ENCODE measurements at regions not wholly inside any gene's neighbourhood (a gene's known extent, or its start where the extent isn't known, plus 50 kb on each side); places are given as distances from the start of the nearest gene placed in this dataset.

- ATAC-seq, result no peak
Observed at GRCh38 chr16:8346294-8346693, 244.0 kb downstream of the TMEM114 start.

GRCh38 chr16:8342276-8342675 lies 248.0 kb downstream of the TMEM114 start:
- H3K4me1 ChIP-seq (ENCODE audit: low read depth), result no peaks in the 10 kb centered on the region
- no peaks in the 10 kb centered on the region for H3K9me3 ChIP-seq
- H3K4me3 ChIP-seq, result no peak overlapping the region
- intact Hi-C loops (cut with DNase I, micrococcal nuclease), result no loop called here
- no peaks in the 10 kb centered on the region for H3K36me3 ChIP-seq (ENCODE audit: low read depth)
- DNase-seq (no peak), ATAC-seq (no peak)
- TF ChIP-seq CTCF (IDR thresholded peaks at IDR 0.05), result no peak

More at GRCh38 chr16:8346294-8346693, 244.0 kb downstream of the TMEM114 start:
- no peak for TF ChIP-seq CTCF (IDR thresholded peaks at IDR 0.05)
- intact Hi-C loops (cut with DNase I, micrococcal nuclease), result no loop called here
- DNase-seq, result peak in 1 of 3 donors; percentile 17
- Histone ChIP-seq H3K4me3 (no peak overlapping the region), H3K36me3 (ENCODE audit: low read depth) (no peaks in the 10 kb centered on the region), H3K9me3 (no peaks in the 10 kb centered on the region), H3K4me1 (ENCODE audit: low read depth) (no peaks in the 10 kb centered on the region)

- TF ChIP-seq CTCF (IDR thresholded peaks at IDR 0.05), result no peak
- ATAC-seq (no peak), DNase-seq (no peak)
- H3K4me1 ChIP-seq (ENCODE audit: low read depth), result no peaks in the 10 kb centered on the region
- H3K36me3 ChIP-seq (ENCODE audit: low read depth), result no peaks in the 10 kb centered on the region
- no peaks in the 10 kb centered on the region for H3K9me3 ChIP-seq
- intact Hi-C loops (cut with DNase I, micrococcal nuclease), result no loop called here
- H3K4me3 ChIP-seq, result no peak overlapping the region
Observed at GRCh38 chr16:8330761-8331160, 259.6 kb downstream of the TMEM114 start.

- intact Hi-C loops (cut with DNase I, micrococcal nuclease), result no loop called here
- no peak overlapping the region for H3K4me3 ChIP-seq
- DNase-seq (no peak), ATAC-seq (no peak)
- no peaks in the 10 kb centered on the region for H3K9me3 ChIP-seq
- no peaks in the 10 kb centered on the region for H3K36me3 ChIP-seq (ENCODE audit: low read depth)
- TF ChIP-seq CTCF (IDR thresholded peaks at IDR 0.05), result no peak
- H3K4me1 ChIP-seq (ENCODE audit: low read depth), result no peaks in the 10 kb centered on the region
Observed at GRCh38 chr16:8326232-8326631, 264.1 kb downstream of the TMEM114 start.

GRCh38 chr16:8323153-8323552 lies 267.2 kb downstream of the TMEM114 start:
- ATAC-seq (no peak), DNase-seq (no peak)
- Histone ChIP-seq H3K4me3 (no peak overlapping the region), H3K4me1 (ENCODE audit: low read depth) (no peaks in the 10 kb centered on the region), H3K9me3 (no peaks in the 10 kb centered on the region), H3K36me3 (ENCODE audit: low read depth) (no peaks in the 10 kb centered on the region)
- TF ChIP-seq CTCF (IDR thresholded peaks at IDR 0.05), result no peak
- intact Hi-C loops (cut with DNase I, micrococcal nuclease), result no loop called here

- intact Hi-C loops (cut with DNase I, micrococcal nuclease), result no loop called here
- DNase-seq, result no peak
- H3K36me3 ChIP-seq (ENCODE audit: low read depth), result no peaks in the 10 kb centered on the region
- TF ChIP-seq CTCF (IDR thresholded peaks at IDR 0.05), result no peak
- no peak for ATAC-seq
- H3K4me3 ChIP-seq, result no peak overlapping the region
- H3K9me3 ChIP-seq, result no peaks in the 10 kb centered on the region
- H3K4me1 ChIP-seq (ENCODE audit: low read depth), result no peaks in the 10 kb centered on the region
Observed at GRCh38 chr16:8320131-8320530, 270.2 kb downstream of the TMEM114 start.
